UCSD-AML1 (cell line): ENCODE measurements at regions not wholly inside any gene's neighbourhood (a gene's known extent, or its start where the extent isn't known, plus 50 kb on each side); places are given as distances from the start of the nearest gene placed in this dataset.
"Not testable (repeated sequence)": the region's sequence is repeated elsewhere in the genome, so short reads cannot be mapped to it uniquely, and the experiment has no call there.

Experiments
- DNase-seq: peaks from one replicate; lab custom pipeline; 2025; ENCODE audit not compliant: unreplicated experiment; lab: John Stamatoyannopoulos, UW

GRCh38 chr2:180840641-180841040, 139.8 kb upstream of the UBE2E3 start:
- DNase-seq = no peak

- DNase-seq = no peak
Measured at GRCh38 chr2:180829836-180830235, 150.6 kb upstream of the UBE2E3 start.

GRCh38 chr2:180829261-180829660, 151.1 kb upstream of the UBE2E3 start:
- DNase-seq = no peak

- DNase-seq = no peak
Measured at GRCh38 chr2:180828756-180829155, 151.6 kb upstream of the UBE2E3 start.

DNA sequence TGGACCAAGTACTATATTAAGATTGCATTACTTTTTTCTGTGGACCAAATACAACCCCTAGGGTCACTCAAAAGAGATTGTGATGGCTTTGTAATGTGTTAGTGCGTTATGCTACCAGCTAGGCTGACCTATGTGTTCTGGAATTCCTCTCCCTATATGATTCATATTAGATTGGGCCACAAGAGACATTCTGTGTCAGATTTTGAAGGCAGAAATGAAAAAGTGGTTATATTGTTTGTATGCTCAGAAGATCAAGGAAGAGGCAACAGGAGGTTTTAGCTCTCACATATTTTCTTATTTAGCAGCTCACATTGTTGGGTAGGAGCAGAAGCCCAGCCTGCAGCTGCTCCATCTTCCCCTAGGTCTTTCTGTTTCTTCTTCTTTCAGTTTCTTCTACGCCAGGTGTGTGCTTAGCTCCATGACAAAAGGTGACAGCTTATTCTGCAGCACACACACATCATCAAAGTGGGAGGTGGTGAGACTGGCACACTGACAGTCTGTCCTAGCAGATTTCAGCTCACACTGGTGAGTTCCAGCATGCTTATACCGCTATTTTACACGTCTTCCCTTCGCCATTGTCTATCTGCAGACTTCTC, 156.8 kb upstream of the UBE2E3 start:
- DNase-seq = no peak

DNA sequence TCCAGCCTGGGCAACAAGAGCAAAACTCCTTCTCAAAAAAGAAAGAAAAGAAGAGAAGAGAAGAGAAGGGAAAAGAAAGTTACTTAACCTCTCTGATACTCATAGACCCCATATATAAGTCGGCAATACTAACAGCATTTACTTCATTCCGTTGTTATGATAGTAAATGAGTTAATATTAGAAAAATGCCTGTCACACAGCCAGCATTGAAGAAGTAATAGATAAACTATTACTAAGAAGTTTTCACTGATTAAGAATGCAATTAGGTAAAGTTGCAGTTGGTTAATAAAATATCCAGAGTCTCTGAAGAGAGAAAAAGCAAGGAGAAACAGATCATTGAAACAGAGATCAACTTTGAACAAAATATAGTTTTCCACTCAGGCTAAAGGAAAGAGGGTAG, 161.3 kb upstream of the UBE2E3 start:
- DNase-seq = no peak

GRCh38 chr2:180818700-180819099, 161.7 kb upstream of the UBE2E3 start:
- DNase-seq = not testable (repeated sequence)

- DNase-seq = no peak
Measured at GRCh38 chr2:180799141-180799540, 181.3 kb upstream of the UBE2E3 start.

DNA sequence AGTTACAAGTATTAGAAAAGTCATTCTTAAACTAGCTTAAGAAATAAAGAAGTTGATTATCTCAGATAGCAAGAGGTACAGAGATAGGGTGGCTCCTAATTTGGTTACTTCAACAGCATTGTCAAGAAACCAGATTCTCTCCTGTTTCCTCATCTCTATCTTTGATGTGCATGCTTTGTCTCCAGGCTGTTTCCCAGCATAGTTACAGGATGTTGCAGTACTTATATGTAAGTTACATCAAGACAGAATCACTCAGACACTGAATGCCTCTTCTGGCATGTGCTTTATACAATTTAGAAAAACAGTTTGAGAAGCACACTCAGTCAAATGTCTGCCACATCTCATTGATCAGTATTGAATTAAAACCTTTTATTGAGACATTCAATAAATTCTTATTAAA, 189.5 kb upstream of the UBE2E3 start:
- no peak for DNase-seq

- no peak for DNase-seq
Measured at GRCh38 chr2:180787330-180787729, 193.1 kb upstream of the UBE2E3 start.

- no peak for DNase-seq
Measured at GRCh38 chr2:180781276-180781675, 199.1 kb upstream of the UBE2E3 start.

DNA sequence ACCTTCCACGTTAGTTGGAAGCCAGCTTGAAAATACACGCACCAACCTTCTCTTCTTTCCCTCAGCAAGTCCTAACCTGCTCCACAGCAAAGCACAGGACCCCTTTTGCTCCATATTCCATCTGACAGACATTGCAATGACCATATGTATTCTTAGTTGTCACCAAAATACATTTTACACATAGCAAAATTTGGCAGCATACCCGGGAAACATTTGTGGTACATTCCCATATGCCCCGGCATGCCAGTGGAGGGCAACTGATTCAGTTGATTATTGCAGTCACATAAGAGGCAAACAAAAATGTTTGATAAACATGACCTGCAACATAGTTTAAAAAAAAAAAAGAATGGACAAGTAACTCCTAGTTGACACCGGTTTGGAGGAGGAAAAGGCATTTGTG, 202.1 kb upstream of the UBE2E3 start:
- no peak for DNase-seq

GRCh38 chr2:180776921-180777320, 203.5 kb upstream of the UBE2E3 start:
- no peak for DNase-seq

DNA sequence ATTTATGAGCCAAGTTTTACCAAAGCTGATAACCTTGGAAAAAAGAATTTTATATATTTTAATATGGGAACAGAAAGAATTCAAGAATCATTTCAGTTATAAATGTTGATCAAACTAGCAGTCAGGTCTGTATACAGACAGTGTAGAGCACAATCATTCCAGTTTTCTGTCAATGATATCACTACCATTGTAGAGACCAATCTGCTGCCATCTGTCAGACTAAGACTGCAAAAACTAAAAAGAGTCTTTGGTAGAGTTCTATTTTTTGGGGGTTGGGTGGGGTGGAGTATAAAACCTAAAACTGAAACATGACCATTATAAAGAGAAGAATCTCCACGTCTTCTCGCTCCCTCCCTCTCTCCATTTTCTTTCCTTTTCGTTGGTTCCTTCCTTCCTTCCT, 204.7 kb upstream of the UBE2E3 start:
- DNase-seq = no peak

- DNase-seq = not testable (repeated sequence)
Measured at GRCh38 chr2:180765316-180765715, 215.1 kb upstream of the UBE2E3 start.

DNA sequence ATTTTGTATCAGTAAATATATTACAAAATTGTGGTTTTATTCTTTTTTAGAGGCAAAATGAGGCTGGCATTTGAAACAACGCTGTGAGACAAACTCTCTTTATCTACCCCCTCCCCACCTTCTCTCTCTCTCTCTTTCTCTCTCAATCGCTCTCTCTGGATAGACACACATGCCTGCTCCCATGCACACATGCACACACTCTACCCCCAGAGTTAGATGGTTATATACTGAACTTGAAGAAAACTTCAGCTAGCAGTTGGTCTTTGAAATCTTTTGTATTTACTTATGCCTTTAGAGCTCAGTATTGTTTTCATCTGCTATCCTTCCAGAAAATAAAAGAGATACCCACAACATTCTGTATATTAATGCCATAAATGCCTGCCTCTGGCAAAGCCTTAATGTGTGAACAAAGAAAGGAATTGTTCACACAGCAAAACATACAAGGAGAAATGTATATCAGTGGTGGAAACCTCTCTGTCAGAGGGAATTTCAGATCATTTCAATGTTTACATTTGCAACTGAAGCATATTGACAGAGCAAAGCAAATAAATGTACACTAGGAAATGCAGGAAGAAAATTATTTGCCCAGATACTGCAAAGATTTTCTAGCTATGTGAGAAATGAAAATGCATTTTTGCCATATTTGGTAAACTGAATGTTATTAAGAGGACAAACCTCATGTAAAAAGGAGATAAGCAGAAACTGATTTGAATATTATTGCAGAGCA, 217.0 kb upstream of the UBE2E3 start:
- no peak for DNase-seq

DNA sequence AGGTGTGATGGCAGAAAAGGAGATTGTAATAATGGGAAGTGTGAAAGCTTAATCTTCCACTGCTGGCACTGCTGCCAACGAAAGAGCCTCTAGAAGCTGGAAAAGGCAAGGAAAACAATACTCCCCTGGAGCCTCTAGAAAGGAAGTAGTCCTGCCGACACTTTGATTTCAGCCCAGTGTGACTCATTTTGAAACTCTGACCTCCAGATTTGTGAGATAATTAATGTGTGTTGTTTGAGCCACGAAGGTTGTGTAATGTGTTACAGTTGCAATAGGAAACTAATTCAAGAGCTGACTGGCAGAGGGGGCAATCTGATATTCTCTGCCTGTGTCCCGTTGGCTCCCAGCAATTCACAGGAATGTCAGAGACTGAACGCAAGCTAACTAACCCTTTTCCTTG, 219.2 kb upstream of the UBE2E3 start:
- DNase-seq = no peak

GRCh38 chr2:180759631-180760030, 220.8 kb upstream of the UBE2E3 start:
- DNase-seq = no peak

DNA sequence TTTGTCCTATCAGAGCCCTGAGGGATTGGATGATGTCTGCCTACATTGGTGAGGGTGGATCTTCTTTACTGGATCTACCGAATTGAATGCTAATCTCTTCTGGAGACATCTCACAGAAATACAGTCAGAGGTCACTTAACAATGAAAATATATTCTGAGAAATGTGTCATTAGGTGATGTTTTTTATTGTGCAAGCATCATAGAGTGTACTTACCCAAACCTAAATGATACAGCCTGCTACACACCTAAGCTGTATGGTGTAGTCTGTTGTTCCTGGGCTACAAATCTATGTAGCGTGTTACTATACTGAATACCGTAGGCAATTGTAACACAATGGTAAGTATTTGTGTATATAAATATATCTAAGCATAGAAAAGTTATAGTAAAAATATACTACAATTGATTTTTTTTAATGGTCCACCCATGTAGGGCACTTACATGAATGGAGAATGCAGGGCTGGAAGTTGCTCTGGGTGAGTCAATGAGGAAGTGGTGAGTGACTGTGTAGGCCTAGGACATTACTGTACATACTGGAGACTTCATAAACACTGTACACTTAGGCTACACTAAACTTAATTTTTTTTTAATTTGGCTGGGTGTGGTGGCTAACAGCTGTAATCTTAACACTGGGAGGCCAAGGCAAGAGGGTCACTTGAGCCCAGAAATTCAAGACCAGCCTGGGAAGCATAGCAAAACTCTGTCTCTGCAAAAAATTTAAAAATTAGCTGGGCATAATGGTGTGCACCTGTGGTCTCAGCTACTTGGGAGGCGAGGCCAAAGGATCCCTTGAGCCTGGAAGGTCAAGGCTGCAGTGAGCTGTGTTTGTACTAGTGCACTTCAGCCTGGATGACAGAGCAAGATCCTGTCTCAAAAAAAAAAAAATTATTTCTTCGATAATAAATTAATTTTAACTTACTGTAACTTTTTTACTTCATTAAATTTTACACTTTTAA, 226.3 kb upstream of the UBE2E3 start:
- no peak for DNase-seq

DNA sequence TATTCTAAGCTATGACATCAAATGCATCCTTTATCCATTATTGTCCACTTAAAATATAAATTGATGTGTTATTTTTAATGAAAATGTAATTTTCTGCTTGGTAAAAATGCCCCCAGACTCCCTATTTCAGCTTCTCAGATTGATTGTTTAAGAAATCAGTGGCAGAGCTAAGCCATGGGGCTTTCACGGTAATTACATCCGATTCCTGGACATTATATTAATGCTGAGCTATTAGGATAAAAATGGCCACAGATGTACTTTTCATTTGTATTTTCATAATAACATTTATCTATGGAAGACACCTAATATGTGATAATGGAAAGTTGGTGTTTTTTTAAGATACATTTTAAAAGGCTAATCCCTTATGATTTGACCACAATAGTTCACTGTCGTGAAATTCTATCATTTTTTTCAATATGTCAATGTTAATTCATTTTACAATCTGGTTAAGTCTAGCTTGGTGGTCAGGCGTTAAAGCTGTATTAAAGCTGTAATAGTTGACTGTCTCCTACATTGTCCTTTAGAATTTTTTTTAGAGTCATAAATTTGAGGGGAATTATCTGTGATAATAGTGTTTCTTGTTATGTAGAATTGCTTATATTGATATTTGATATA, 229.0 kb upstream of the UBE2E3 start:
- DNase-seq = no peak

- no peak for DNase-seq
Measured at GRCh38 chr2:180747728-180748127, 232.7 kb upstream of the UBE2E3 start.
